ENCODE measurements at regions not wholly inside any gene's neighbourhood (a gene's known extent, or its start where the extent isn't known, plus 50 kb on each side); places are given as distances from the start of the nearest gene placed in this dataset.
"Not testable (repeated sequence)": the region's sequence is repeated elsewhere in the genome, so short reads cannot be mapped to it uniquely, and the experiment has no call there.

GRCh38 chr3:18982920-18983319 is 165.4 kb upstream of the KCNH8 start:
- no peak for ATAC-seq (replicated peaks in 6 of 8)

GRCh38 chr3:18976102-18976501 is 172.2 kb upstream of the KCNH8 start:
- not testable (repeated sequence) for ATAC-seq (replicated peaks in 6 of 8); H3K4me3 ChIP-seq; H3K4me1 ChIP-seq (replicated peaks in 1 of 2); H3K27ac ChIP-seq
- in situ Hi-C loops (cut with MboI; ENCODE audit: low pct_unique_long_range_greater_than_20kb in 2 of 9, low sequenced_read_pairs in 9 of 9, unreplicated experiment in 9 of 9), result loop anchor here in 3 of 9 experiments (25.0 kb wide), 2 partner anchors 414 to 1689 kb away; no protein-coding TSS in a partner anchor
- 79 to 85% (median 80%) methylated on average over 1 to 10 of the region's 17 CpGs; no CpG with 5 or more reads in 7 of the 10 experiments for WGBS, 10 experiments

More at GRCh38 chr3:18982920-18983319, 165.4 kb upstream of the KCNH8 start:
- H3K4me3 ChIP-seq, result no peak overlapping the region
- H3K27ac ChIP-seq, result no peak overlapping the region
- in situ Hi-C loops (cut with MboI; ENCODE audit: low pct_unique_long_range_greater_than_20kb in 2 of 9, low sequenced_read_pairs in 9 of 9, unreplicated experiment in 9 of 9), result loop anchor here in 3 of 9 experiments (25.0 kb wide), 2 partner anchors 421 to 1696 kb away; no protein-coding TSS in a partner anchor
- peaks cover 0 to 8% of the 10 kb centered on the region in 2 donors for H3K4me1 ChIP-seq (replicated peaks in 1 of 2)
- WGBS, 10 experiments, result 0 to 50% (median 20%) methylated on average over 1 to 2 of the region's 2 CpGs; no CpG with 5 or more reads in 5 of the 10 experiments

GRCh38 chr3:18968120-18968519 is 180.2 kb upstream of the KCNH8 start:
- WGBS, 10 experiments, result 0 to 100% (median 51%) methylated on average over 1 to 3 of the region's 3 CpGs; no CpG with 5 or more reads in 2 of the 10 experiments

GRCh38 chr3:18965781-18966180 is 182.5 kb upstream of the KCNH8 start:
- 0 to 100% (median 78%) methylated on average over 1 to 2 of the region's 2 CpGs; no CpG with 5 or more reads in 3 of the 10 experiments for WGBS, 10 experiments
- Histone ChIP-seq H3K27ac (no peak overlapping the region), H3K4me3 (no peak overlapping the region), H3K4me1 (replicated peaks in 1 of 2) (no peaks in the 10 kb centered on the region)
- in situ Hi-C loops (cut with MboI; ENCODE audit: low pct_unique_long_range_greater_than_20kb in 2 of 9, low sequenced_read_pairs in 9 of 9, unreplicated experiment in 9 of 9), result no loop called here
- ATAC-seq (replicated peaks in 6 of 8), result no peak

More at GRCh38 chr3:18968120-18968519, 180.2 kb upstream of the KCNH8 start:
- Histone ChIP-seq H3K27ac (no peak overlapping the region), H3K4me3 (no peak overlapping the region), H3K4me1 (replicated peaks in 1 of 2) (no peaks in the 10 kb centered on the region)
- in situ Hi-C loops (cut with MboI; ENCODE audit: low pct_unique_long_range_greater_than_20kb in 2 of 9, low sequenced_read_pairs in 9 of 9, unreplicated experiment in 9 of 9), result no loop called here
- no peak for ATAC-seq (replicated peaks in 6 of 8)

- H3K4me3 ChIP-seq, result no peak overlapping the region
- in situ Hi-C loops (cut with MboI; ENCODE audit: low pct_unique_long_range_greater_than_20kb in 2 of 9, low sequenced_read_pairs in 9 of 9, unreplicated experiment in 9 of 9), result no loop called here
- WGBS, 10 experiments, result 14 to 100% (median 83%) methylated on average over 1 to 3 of the region's 3 CpGs; no CpG with 5 or more reads in 3 of the 10 experiments
- ATAC-seq (replicated peaks in 6 of 8), result no peak
- H3K27ac ChIP-seq, result no peak overlapping the region
- no peaks in the 10 kb centered on the region for H3K4me1 ChIP-seq (replicated peaks in 1 of 2)
Observed at GRCh38 chr3:18964640-18965039, 183.7 kb upstream of the KCNH8 start.

- in situ Hi-C loops (cut with MboI; ENCODE audit: low pct_unique_long_range_greater_than_20kb in 2 of 9, low sequenced_read_pairs in 9 of 9, unreplicated experiment in 9 of 9), result no loop called here
- no peak overlapping the region for H3K27ac ChIP-seq
- WGBS, 10 experiments, result 0 to 100% (median 85%) methylated on average over 2 to 5 of the region's 5 CpGs; no CpG with 5 or more reads in 4 of the 10 experiments
Observed at GRCh38 chr3:18951333-18951732, 197.0 kb upstream of the KCNH8 start.

GRCh38 chr3:18946524-18946923 is 201.8 kb upstream of the KCNH8 start:
- H3K4me3 ChIP-seq, result no peak overlapping the region
- no peak overlapping the region for H3K27ac ChIP-seq
- H3K4me1 ChIP-seq (replicated peaks in 1 of 2), result no peaks in the 10 kb centered on the region
- in situ Hi-C loops (cut with MboI; ENCODE audit: low pct_unique_long_range_greater_than_20kb in 2 of 9, low sequenced_read_pairs in 9 of 9, unreplicated experiment in 9 of 9), result no loop called here
- ATAC-seq (replicated peaks in 6 of 8), result no peak
- WGBS, 10 experiments, result 0 to 88% (median 19%) methylated on average over 1 to 2 of the region's 2 CpGs; no CpG with 5 or more reads in 2 of the 10 experiments

More at GRCh38 chr3:18951333-18951732, 197.0 kb upstream of the KCNH8 start:
- ATAC-seq (replicated peaks in 6 of 8), result no peak
- Histone ChIP-seq H3K4me1 (replicated peaks in 1 of 2) (no peaks in the 10 kb centered on the region), H3K4me3 (no peak overlapping the region)

- Histone ChIP-seq H3K4me1 (replicated peaks in 1 of 2) (peaks cover 0 to 6% of the 10 kb centered on the region in 2 donors), H3K27ac (no peak overlapping the region), H3K4me3 (no peak overlapping the region)
- ATAC-seq (replicated peaks in 6 of 8), result no peak
- in situ Hi-C loops (cut with MboI; ENCODE audit: low pct_unique_long_range_greater_than_20kb in 2 of 9, low sequenced_read_pairs in 9 of 9, unreplicated experiment in 9 of 9), result no loop called here
Observed at GRCh38 chr3:18937574-18937973, 210.7 kb upstream of the KCNH8 start.

GRCh38 chr3:18919158-18919557 is 229.2 kb upstream of the KCNH8 start:
- Histone ChIP-seq H3K4me1 (replicated peaks in 1 of 2) (peaks cover 0 to 9% of the 10 kb centered on the region in 2 donors), H3K4me3 (no peak overlapping the region), H3K27ac (no peak overlapping the region)
- 8 to 100% (median 79%) methylated on average over 1 of the region's 1 CpG; no CpG with 5 or more reads in 2 of the 10 experiments for WGBS, 10 experiments
- in situ Hi-C loops (cut with MboI; ENCODE audit: low pct_unique_long_range_greater_than_20kb in 2 of 9, low sequenced_read_pairs in 9 of 9, unreplicated experiment in 9 of 9), result no loop called here
- ATAC-seq (replicated peaks in 6 of 8), result no peak

GRCh38 chr3:18917923-18918322 is 230.4 kb upstream of the KCNH8 start:
- no peak overlapping the region for H3K4me3 ChIP-seq
- ATAC-seq (replicated peaks in 6 of 8), result peak in 5 of 8 experiments; percentile 18 to 79 (median 43)

GRCh38 chr3:18902081-18902793 is 246.1 kb upstream of the KCNH8 start:
- Histone ChIP-seq H3K27ac (no peak overlapping the region), H3K4me3 (no peak overlapping the region), H3K4me1 (replicated peaks in 1 of 2) (peaks cover 0 to 5% of the 10 kb centered on the region in 2 donors)
- 14 to 100% (median 78%) methylated on average over 1 to 2 of the region's 2 CpGs; no CpG with 5 or more reads in 2 of the 10 experiments for WGBS, 10 experiments
- in situ Hi-C loops (cut with MboI; ENCODE audit: low pct_unique_long_range_greater_than_20kb in 2 of 9, low sequenced_read_pairs in 9 of 9, unreplicated experiment in 9 of 9), result no loop called here
- ATAC-seq (replicated peaks in 6 of 8), result no peak

More at GRCh38 chr3:18917923-18918322, 230.4 kb upstream of the KCNH8 start:
- Histone ChIP-seq H3K4me1 (replicated peaks in 1 of 2) (peaks cover 0 to 9% of the 10 kb centered on the region in 2 donors), H3K27ac (no peak overlapping the region)
- in situ Hi-C loops (cut with MboI; ENCODE audit: low pct_unique_long_range_greater_than_20kb in 2 of 9, low sequenced_read_pairs in 9 of 9, unreplicated experiment in 9 of 9), result no loop called here
- 0 to 100% (median 57%) methylated on average over 1 of the region's 1 CpG; no CpG with 5 or more reads in 1 of the 10 experiments for WGBS, 10 experiments

GRCh38 chr3:18901571-18901970 is 246.7 kb upstream of the KCNH8 start:
- ATAC-seq (replicated peaks in 6 of 8), result no peak
- 0 to 100% (median 67%) methylated on average over 1 to 2 of the region's 2 CpGs; no CpG with 5 or more reads in 1 of the 10 experiments for WGBS, 10 experiments
- no peak overlapping the region for H3K27ac ChIP-seq
- no peak overlapping the region for H3K4me3 ChIP-seq
- peaks cover 0 to 5% of the 10 kb centered on the region in 2 donors for H3K4me1 ChIP-seq (replicated peaks in 1 of 2)
- in situ Hi-C loops (cut with MboI; ENCODE audit: low pct_unique_long_range_greater_than_20kb in 2 of 9, low sequenced_read_pairs in 9 of 9, unreplicated experiment in 9 of 9), result no loop called here

- in situ Hi-C loops (cut with MboI; ENCODE audit: low pct_unique_long_range_greater_than_20kb in 2 of 9, low sequenced_read_pairs in 9 of 9, unreplicated experiment in 9 of 9), result no loop called here
- no peak for ATAC-seq (replicated peaks in 6 of 8)
- WGBS, 10 experiments, result 20 to 69% (median 45%) methylated on average over 1 to 3 of the region's 3 CpGs; no CpG with 5 or more reads in 4 of the 10 experiments
Observed at GRCh38 chr3:18900994-18901393, 247.3 kb upstream of the KCNH8 start.

More at GRCh38 chr3:18900994-18901393, 247.3 kb upstream of the KCNH8 start:
- Histone ChIP-seq H3K4me3 (no peak overlapping the region), H3K27ac (no peak overlapping the region), H3K4me1 (replicated peaks in 1 of 2) (peaks cover 0 to 5% of the 10 kb centered on the region in 2 donors)

All from motor neuron (in vitro differentiated cells).